Hematopoietic multipotent progenitor cell treated with erythropoietin and hydrocortisone succinate and interleukin-3 and kit ligand, for 17 days (in vitro differentiated cells): ENCODE measurements at regions not wholly inside any gene's neighbourhood (a gene's known extent, or its start where the extent isn't known, plus 50 kb on each side); places are given as distances from the start of the nearest gene placed in this dataset.
"Not testable (repeated sequence)": the region's sequence is repeated elsewhere in the genome, so short reads cannot be mapped to it uniquely, and the experiment has no call there.

Experiments
- DNase-seq: peaks from one replicate; pipeline ENCODE4 v3.0.0-alpha.2; 2015; ENCODE audit warnings: low spot score

DNA sequence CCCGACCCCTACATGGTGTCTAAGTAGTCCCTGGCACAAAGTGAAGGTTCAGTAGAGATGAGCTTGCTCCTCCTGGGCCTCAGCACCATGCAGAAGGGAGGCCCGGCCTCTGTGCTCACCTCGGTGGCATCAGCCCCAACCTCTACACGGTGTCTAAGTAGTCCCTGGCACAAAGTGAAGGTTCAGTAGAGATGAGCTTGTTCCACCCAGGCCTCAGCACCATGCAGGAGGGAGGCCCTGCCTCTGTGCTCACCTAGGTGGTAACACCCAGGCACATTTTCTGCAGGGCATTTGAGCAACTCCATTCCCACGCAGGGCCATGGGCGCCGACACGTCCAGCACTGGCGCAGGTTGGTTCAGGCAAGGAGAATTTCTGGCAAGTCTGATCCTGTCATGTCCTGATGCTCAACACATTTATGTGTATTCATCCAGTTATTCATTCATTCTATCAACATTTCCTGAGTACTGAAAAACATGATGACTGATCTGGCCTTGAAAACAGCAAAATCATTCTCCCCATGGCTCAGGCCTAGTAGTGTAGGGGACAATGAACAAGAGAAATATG lies 408.2 kb upstream of the MYT1L start:
- DNase-seq: no peak

DNA sequence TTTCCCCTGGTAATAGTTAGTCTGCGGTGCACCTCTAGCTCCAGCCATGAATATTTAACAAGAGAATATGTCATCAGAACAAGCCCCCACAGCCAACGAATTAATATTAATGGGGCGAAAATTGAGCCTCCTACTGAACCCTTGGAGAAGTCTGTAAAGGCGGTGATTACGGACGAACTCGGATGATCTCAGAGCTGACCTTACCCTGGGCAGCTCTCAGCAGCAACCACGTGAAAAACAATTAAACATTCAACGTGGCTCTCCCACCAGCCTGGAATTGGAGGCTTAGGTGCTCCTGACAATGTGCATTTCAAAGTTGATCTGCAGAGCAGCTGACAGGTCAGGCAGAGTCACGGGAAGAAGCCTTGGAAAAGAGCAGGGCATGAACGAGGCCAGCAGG lies 407.6 kb upstream of the MYT1L start:
- DNase-seq: no peak

DNA sequence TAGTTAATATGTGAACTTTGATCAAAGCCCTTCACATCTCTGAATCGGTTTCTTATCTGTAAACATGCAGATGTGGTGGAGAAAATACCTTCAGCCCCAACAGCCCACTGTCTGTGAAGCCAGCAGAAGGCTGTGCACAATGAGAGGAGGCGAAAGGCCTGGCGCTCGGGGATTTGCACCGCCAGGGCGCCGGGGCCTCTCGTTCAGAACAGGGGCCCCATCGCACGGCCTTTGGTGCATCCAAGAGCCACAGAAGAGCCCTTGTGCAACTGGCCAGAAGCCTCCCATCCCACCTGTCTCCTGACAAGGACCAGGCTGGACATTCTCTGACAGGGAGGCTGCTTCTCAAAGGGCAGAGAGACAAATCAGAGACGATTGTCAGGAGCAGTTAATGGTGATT lies 407.2 kb upstream of the MYT1L start:
- no peak for DNase-seq

DNA sequence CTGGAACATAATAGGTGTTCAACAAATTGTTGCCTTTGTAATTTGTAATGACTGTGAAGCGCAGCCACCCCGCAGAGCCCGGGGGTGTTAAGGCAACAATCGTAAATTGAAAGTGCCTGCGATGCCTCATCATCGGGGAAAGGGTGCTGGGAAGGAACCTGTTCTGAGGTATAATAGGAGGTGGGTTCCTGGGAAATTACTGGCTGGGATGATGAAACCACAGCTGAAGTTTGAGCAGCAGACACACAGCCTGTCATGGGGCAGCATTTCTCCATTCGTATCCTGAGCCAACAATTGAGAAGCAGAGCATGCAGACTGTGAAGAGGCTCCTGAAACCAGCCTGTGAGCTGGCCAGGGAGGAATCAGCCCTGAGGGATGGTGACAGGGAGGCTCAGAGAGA lies 404.0 kb upstream of the MYT1L start:
- no peak for DNase-seq

DNA sequence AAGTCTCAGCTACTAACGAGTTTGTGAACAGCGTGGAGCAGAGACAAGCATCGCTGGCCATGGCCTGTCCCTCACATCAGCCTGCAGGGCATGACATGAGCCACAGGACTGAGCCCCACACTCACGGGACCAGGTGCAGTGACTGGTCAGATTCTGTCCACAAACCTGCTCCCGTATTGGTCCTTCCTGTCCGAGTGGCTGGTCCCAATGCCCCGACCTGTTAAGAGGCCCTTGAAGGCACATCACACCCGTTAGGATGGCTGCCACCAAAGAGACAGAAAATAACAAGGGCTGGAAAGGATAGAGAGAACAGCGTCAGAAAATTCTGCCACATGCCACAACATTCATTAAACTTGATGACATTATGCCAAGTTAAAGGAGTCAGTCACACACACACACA lies 403.2 kb upstream of the MYT1L start:
- no peak for DNase-seq

DNA sequence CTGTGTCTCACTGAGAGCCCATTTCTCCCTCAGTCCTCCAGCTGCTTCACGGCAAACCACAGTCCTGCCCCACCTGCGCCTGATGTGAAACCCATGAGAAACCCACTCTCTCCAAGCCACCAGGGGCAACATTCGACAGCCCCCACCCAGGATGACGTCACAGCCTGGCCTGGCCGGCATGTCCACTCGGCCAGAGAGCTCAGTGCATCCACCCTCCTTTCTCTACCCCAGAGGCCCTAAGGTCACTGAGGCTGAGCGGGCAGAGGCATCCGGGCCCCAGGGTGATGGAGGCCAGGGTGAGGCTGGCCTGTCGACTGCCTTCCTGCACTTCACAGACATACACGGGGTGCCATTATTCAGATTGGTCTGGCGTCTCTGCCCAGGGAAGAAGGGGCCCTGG lies 402.7 kb upstream of the MYT1L start:
- no peak for DNase-seq

DNA sequence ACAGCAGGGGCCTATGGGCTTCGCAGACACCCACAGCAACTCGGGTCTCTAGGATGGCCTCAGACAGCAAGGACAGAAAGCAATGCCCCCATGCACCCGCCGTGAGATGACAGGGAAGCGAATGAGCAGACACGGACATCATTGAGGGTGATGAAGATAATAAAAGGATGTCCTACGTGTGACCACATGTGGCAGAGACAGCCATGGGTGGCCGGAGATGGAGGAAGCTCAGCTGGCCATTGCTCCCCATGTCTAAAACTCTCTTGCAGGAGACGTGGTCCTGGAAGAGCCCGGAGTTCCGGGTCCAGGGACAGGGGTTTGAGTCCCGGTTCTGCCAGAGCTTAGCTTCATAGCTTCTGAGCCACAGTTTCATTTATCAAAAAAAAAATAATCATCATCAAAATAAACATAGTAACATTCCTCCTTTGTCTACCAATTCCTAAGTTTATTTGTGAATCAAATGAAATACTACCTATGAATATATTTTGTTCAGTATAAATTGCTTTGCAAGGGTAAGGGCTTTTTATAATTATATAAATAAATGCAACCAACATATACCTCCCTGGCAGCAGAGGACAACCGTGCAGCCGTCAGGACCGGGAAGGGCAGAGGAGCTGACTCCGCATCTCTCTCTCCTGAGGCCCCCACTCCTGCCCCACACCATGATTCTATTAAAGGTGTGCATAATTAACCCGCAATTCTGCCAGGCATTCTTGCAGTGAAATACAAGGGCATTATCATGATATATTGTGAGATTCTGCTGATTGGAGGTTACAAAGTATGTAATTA lies 401.4 kb upstream of the MYT1L start:
- no peak for DNase-seq

DNA sequence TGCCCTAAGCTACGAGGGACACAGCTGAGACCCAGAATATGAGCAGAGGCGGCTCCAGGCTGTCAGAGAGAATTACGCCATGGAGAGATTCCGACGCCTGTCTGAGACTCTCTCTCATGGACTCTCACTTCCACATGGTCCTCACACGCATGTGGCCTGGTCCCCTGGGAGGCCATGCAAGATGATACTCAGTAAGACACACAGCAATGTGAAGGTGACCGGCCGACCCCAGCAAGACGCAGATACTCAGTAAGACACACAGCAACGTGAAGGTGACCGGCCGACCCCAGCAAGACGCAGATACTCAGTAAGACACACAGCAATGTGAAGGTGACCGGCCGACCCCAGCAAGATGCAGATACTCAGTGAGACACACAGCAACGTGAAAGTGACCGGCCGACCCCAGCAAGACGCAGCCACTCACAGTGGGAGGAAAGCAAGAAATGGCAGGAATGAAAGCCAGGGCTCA lies 400.8 kb upstream of the MYT1L start:
- DNase-seq: no peak

DNA sequence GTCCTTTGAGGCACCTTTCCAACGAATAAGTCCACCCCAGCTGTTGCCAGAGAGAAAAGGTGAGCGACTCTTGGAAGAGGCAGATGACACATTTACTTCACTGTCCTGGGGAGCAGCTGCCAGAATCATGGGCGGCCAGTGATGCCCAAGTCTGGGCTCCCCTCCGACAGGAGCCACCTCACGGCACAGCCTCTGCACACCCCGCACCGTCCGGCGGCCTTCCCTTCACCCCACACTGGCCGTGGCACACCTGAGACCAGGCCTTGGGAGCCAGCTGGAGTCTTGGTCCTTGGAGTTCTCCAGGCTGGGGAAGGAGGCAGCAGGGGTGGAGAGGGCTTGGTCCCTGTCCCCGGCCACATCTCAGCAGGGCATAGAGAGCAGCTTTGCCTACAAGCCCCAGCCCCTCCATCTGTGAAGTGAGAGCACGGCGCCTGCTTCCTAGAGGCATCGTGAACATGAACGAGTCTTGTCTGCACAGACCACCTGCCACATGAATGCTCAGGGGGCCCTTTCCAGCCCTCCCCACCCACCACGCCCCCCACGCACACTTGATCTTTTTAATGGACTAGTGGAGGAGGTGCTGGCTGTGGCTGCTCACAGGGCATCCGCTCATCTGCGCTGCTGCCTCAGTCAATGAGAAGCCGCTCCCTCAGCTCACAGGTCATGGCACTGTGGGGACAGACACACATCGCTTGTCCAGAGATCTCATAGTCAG lies 400.2 kb upstream of the MYT1L start:
- DNase-seq: no peak

DNA sequence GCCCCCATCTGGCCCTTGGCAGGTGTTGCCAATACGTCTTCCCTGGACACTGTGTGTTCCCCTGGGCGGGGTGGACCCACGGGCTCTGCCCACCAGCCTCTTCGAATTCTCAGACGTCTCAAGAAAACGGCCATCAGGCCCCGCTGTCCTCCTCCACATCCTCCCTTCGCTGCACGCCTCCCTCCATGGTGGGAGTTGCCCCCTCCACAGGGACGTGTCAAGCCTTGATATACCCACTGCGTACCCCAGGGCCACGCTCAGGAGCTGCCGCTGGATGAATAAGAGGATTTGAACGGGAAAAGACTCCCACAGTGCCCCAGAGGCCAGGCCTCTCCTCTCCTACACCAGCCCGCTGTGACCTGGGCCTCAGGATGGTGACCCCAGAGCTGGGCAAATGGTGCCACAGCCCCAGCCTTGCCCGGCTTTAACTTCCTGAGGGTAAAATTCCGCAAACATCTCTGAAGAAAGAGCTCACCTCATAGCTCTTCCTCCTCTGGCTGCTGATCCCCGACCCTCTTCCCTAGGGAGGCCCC lies 399.3 kb upstream of the MYT1L start:
- no peak for DNase-seq

DNA sequence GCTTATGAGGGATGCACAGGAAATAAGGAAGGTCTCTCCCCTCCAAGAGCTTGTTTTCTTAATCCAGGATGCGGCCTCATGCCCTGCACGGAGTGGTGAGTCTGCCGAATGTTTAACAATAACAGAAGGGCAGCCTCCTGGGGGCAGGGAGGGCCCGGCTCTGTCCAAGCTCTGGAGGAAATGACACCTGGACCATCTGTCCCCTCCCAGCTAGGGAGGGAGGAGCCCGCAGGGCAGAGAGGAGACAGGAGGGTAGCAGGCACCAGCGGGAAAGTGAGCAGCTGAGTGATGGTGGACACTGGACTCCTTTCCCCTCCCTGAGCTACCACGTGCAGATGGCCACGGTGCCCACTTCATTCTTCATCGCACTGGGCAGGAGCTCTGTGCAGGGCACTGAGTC lies 398.2 kb upstream of the MYT1L start:
- DNase-seq: no peak

DNA sequence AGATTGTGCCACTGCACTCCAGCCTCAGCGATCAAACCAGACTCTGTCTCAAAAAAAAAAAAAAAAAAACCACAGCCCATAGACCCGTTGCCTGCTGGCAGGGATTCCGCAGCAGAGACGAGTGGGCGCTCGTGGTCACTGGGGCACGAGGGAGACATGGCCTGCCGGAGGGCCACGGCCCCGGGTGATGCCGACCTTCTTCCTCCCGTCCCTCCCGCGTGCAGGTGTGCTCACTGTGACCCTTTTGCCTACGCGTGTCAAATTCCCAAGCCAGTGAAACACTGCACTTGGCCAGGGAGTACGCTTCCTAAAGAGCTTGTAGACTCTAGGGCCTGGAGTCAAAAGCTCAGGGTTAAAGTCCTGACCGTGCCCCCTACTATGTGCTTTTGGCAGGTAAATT lies 397.6 kb upstream of the MYT1L start:
- no peak for DNase-seq

DNA sequence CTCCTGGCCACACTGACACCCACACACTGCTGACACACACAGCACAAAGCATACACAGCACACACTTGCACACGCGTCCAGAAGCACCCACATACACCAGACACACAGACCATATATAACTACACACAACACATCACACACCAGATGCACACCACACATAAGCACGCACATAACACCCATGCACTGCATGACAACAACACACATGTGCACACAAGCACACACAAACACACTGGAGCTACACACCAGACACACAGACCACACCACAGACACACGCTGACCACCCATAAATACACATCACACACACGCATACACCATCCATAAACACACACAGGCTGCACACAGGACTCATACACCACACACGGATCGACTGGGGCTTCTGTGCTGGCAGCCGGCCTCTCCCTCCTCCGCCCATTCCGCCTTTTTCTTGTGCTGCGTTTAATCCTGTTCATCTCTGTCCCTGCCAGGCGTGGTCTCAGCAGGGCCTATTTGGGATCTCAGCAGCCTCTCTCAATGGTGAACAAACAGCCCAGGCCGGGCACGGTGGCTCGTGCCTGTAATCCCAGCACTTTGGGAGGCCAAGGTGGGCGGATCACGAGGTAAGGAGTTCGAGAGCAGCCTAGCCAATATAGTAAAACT lies 396.9 kb upstream of the MYT1L start:
- no peak for DNase-seq

DNA sequence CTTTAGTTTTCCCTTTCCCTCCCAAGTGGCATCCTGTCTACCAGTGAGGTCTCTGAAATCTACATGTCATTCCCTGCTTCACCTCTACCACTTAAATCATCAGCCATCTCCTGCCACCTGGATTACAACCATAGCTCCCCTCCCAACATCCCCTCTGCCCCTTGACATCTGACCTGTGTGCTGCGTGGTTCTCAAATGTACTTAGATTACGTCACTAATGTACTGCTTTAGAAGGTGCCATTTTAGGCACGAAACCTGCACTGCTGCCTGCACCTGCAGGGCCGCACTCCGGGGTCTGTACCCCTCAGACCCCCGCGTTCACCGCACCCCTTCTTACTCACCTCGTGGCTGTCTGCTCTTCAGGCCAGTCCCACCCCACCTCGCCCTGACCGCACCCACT lies 395.1 kb upstream of the MYT1L start:
- no peak for DNase-seq

DNA sequence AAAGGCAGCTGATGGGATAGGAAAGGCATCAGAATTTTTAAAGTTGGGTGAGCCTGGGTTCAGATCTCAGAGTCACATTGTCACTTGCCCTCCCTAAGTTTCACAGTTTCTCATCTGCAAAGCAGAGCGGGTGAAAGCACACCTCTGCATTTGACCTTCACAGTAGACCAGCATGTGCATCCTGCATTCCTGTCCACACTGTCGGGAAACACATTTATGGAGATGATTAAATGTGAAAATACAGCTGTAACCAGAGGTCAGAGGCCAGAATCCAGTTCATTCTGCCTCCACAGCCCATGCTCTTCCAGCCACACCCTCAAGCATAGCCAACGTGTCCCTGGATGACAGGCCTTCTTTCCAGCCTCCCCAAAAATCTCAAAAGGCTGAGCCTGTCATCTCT lies 392.0 kb upstream of the MYT1L start:
- no peak for DNase-seq

DNA sequence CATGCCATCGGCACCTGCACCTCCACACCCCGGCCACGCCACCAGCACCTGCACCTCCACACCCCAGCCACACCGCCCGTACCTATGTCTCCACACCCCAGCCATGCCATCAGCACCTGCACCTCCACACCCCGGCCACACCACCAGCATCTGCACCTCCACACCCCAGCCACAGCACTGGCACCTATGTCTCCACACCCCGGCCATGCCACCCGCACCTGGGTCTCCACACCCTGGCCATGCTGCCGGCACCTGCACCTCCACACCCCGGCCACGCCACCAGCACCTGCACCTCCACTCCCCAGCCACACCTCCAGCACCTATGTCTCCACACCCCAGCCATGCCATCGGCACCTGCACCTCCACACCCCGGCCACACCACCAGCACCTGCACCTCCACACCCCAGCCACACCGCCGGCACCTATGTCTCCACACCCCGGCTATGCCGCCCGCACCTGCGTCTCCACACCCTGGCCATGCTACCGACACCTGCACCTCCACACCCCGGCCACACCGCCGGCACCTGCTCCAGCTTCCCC lies 390.3 kb upstream of the MYT1L start:
- DNase-seq: no peak

DNA sequence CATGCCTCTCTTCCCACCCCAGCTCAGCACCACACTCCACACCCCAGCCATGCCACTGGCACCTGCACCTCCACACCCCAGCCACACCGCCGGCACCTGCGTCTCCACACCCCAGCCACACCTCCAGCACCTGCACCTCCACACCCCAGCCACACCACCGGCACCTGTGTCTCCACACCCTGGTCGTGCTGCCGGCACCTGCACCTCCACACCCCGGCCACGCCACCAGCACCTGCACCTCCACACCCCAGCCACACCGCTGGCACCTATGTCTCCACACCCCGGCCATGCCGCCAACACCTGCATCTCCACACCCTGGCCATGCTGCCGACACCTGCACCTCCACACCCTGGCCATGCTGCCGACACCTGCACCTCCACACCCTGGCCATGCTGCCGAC lies 389.7 kb upstream of the MYT1L start:
- not testable (repeated sequence) for DNase-seq

DNA sequence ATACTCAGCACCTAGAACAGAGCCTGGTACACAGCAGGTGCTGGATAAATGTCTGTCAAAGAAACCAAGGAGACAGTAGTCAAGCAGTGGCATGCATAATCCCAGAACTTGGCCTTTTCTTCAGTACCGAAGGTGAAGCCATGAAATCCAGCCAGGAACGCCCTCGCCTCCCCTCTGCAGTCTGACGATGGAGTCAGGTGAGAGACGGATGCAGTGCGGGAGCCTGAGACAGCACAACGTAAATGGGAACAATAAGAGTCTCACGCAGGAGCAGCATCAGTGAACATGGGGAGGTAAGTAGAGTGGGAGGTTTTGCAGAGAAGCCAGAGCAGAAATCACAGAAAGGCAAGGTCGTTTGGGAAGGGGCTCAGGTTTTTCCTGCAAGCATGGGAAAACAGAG lies 389.3 kb upstream of the MYT1L start:
- DNase-seq: no peak

DNA sequence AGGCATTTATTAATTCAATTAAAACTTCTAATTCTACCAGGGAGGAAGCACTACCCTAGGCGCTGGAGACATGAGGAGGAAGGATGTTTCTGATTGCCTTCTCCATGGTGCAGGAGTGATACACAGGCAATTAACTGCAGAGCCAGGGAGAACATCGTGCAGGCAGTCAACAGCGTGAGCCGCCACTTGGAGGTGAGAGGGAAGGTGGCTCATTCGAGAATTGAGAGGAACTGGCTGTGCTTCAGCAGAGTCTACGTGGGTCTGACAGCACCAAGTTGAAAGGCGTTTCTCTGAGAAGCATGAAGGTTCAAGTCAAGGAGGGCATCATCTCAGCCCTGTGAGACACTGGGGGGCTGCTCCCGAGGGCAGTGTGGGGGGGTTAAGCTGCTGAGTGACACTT lies 388.7 kb upstream of the MYT1L start:
- no peak for DNase-seq

DNA sequence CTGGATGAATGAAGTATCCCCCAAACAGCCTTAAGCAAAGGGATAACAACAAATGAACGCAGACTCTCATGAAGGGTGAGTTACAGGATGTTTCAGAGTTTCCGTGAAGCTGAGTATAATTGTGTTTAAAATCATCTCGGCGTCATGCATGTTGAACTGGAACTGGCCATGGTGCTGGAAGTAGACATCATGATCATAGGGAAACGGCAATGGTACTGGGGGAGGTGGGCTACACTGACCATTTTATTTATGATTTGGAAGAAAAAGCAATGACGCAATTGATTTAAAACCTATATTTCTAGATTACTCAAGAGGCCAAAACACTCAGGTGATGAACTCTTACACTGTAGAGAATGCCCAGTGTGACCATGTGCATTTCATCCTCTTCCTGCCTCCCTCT lies 387.9 kb upstream of the MYT1L start:
- no peak for DNase-seq

DNA sequence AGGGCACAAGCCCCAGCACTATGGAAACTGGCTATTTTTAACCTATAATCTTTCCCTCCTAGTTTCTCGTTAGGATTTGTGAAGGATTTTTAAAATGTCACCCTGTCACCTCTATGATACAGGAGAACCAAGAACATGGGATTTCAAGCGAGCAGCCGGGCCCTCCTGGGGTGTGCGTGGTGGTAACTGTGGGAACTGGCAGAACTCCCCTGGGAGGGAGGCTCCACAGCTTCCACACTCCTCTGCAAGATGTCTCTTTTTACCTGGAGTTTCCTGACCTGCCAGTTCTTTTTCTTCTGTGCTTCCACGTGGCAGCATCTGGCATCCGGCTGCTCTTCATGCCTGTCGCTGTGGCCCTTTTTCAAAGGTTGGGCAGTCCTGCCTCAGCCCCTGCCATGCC lies 386.3 kb upstream of the MYT1L start:
- DNase-seq: no peak

DNA sequence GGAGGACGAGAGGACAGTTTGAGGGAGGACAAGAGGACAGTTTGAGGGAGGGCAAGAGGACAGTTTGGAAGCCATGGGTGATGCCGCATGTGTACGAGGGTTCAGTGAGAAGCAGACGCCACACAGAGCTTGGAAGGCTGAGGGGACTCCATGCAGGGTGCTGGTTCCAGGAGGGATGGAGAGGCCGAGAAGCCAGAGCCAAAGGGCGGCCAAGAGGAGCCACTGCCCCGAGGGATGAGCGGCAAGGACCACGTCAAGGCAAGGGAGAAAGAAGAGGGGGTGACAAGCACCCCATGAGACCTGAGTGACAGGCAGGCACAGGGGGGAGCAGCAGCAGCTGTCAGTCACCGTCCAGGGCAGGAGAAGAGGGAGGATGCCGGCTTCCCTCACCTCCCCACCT lies 385.7 kb upstream of the MYT1L start:
- no peak for DNase-seq
